ENCODE measurements at regions not wholly inside any gene's neighbourhood (a gene's known extent, or its start where the extent isn't known, plus 50 kb on each side); places are given as distances from the start of the nearest gene placed in this dataset.

DNA sequence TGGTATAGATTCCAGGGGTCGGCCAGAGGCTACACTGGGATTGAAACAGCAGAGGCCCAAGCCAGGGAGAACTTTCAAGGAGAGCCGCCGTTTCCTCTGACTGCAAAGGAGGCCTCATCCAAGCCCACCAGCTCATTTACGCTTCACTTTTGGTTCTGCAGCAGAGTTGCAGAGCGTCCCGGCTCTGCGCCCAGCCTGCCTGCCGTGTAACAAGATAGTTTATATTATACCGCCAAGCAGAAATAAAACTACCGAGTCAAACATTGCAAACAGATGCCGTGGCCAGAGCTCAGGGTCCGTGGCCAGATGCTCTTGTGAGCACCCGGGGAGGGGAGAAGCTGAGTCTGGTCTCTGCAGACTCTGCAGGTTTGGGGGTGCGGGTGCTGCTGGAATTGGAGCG, 60.7 kb upstream of the TBX3 start:
- intact Hi-C loops (cut with DNase I), result no loop called here
- no peak overlapping the region for H3K4me3 ChIP-seq (replicated peaks in 1 of 3)
- WGBS, 2 donors, result 73 to 82% methylated on average over 15 of the region's 15 CpGs

GRCh38 chr12:114744285-114744684, 60.3 kb upstream of the TBX3 start:
- DNase-seq, result no peak
- no peaks in the 10 kb centered on the region for H3K27me3 ChIP-seq
- H3K36me3 ChIP-seq, result no peaks in the 10 kb centered on the region
- no peaks in the 10 kb centered on the region for H3K9me3 ChIP-seq
- H3K4me1 ChIP-seq, result no peaks in the 10 kb centered on the region
- no peak for TF ChIP-seq POLR2A (IDR thresholded peaks at IDR 0.05)
- no peak for TF ChIP-seq CTCF (IDR thresholded peaks at IDR 0.05)
- H3K27ac ChIP-seq, result no peak overlapping the region
- no peak overlapping the region for H3K4me3 ChIP-seq (replicated peaks in 1 of 3)
- 98% methylated on average over 6 of the region's 6 CpGs for WGBS, 2 donors
- intact Hi-C loops (cut with DNase I), result no loop called here

More for the DNA sequence above, 60.7 kb upstream of the TBX3 start:
- Histone ChIP-seq H3K36me3 (no peaks in the 10 kb centered on the region), H3K4me1 (no peaks in the 10 kb centered on the region), H3K9me3 (no peaks in the 10 kb centered on the region), H3K27ac (no peak overlapping the region), H3K27me3 (no peaks in the 10 kb centered on the region)
- no peak for TF ChIP-seq CTCF (IDR thresholded peaks at IDR 0.05)
- TF ChIP-seq POLR2A (IDR thresholded peaks at IDR 0.05), result no peak
- no peak for DNase-seq

DNA sequence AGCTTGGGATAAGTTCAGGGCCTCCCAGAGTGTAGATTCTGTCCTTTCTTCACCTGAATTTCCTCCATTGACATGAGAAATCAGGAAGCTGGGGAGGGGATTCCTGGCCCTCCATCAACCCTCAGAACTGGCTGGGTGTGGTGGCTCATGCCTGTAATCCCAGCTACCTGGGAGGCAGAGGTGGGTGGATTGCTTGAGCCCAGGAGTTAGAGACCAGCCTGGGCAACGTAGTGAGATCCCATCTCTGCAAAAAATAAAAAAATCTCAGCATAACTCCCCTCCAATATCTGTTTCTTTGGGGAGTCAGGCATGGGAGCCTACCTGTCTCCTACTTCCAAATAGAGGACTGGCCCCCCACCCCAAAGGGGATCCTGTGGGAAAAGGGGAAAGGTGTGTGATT, 59.8 kb upstream of the TBX3 start:
- no peak for TF ChIP-seq CTCF (IDR thresholded peaks at IDR 0.05)
- no peak for TF ChIP-seq POLR2A (IDR thresholded peaks at IDR 0.05)
- DNase-seq, result no peak
- Histone ChIP-seq H3K4me1 (no peaks in the 10 kb centered on the region), H3K27ac (no peak overlapping the region), H3K9me3 (no peaks in the 10 kb centered on the region), H3K27me3 (no peaks in the 10 kb centered on the region), H3K36me3 (no peaks in the 10 kb centered on the region), H3K4me3 (replicated peaks in 1 of 3) (no peak overlapping the region)
- WGBS, 2 donors, result 100% methylated on average over 1 of the region's 1 CpG
- intact Hi-C loops (cut with DNase I), result no loop called here

GRCh38 chr12:114743289-114743688, 59.3 kb upstream of the TBX3 start:
- H3K27me3 ChIP-seq, result no peaks in the 10 kb centered on the region
- TF ChIP-seq CTCF (IDR thresholded peaks at IDR 0.05), result no peak
- TF ChIP-seq POLR2A (IDR thresholded peaks at IDR 0.05), result no peak
- no peaks in the 10 kb centered on the region for H3K4me1 ChIP-seq
- WGBS, 2 donors, result 75 to 92% methylated on average over 4 of the region's 4 CpGs
- no peaks in the 10 kb centered on the region for H3K36me3 ChIP-seq
- H3K9me3 ChIP-seq, result no peaks in the 10 kb centered on the region
- no peak overlapping the region for H3K4me3 ChIP-seq (replicated peaks in 1 of 3)
- DNase-seq, result no peak
- H3K27ac ChIP-seq, result no peak overlapping the region
- intact Hi-C loops (cut with DNase I), result no loop called here

DNA sequence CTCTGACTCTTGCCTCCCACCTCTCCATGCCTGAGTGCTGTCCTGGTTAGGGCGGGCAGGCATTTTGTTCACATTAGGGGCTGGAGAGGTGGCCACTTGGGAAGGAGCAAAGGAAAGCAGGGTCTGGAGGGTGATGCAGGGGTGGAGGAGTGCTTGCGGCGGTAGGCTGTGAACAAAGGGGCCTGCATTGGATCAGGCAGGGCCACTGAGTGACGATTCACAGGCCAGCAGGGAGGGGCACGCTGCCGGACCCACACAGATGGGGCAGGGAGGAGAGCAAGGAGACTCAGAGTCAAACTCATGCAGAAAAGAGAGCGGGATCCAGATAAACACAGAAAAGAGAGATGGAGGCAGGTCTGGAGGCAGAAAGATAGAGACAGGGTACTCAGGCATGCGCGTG, 58.4 kb upstream of the TBX3 start:
- intact Hi-C loops (cut with DNase I), result no loop called here
- Histone ChIP-seq H3K36me3 (no peaks in the 10 kb centered on the region), H3K4me3 (replicated peaks in 1 of 3) (no peak overlapping the region), H3K27me3 (no peaks in the 10 kb centered on the region), H3K27ac (no peak overlapping the region), H3K9me3 (no peaks in the 10 kb centered on the region), H3K4me1 (no peaks in the 10 kb centered on the region)
- 71 to 76% methylated on average over 9 of the region's 9 CpGs for WGBS, 2 donors
- DNase-seq, result no peak
- no peak for TF ChIP-seq CTCF (IDR thresholded peaks at IDR 0.05)
- no peak for TF ChIP-seq POLR2A (IDR thresholded peaks at IDR 0.05)

Measured in thyroid gland (tissue), 4 donors.